ENCODE measurements at regions not wholly inside any gene's neighbourhood (a gene's known extent, or its start where the extent isn't known, plus 50 kb on each side); places are given as distances from the start of the nearest gene placed in this dataset.

- TF ChIP-seq CTCF (IDR thresholded peaks at IDR 0.05 in 2 of 3, conservative IDR thresholded peaks at IDR 0.05 in 1 of 3; ENCODE audit: control insufficient read depth in 2 of 3, extremely low read depth in 1 of 3, insufficient read depth in 1 of 3, low read depth in 3 of 3, low read length in 3 of 3), result no peak
- no peak for TF ChIP-seq MAX (IDR thresholded peaks at IDR 0.05; ENCODE audit: low read depth, low read length)
- TF ChIP-seq ZNF622 (IDR thresholded peaks at IDR 0.05), result no peak
- TF ChIP-seq ATF3 (IDR thresholded peaks at IDR 0.05; ENCODE audit: borderline replicate concordance, extremely low read depth, low read depth, low read length), result no peak
- no peak for TF ChIP-seq SIN3A (IDR thresholded peaks at IDR 0.05; ENCODE audit: low read depth, low read length)
- TF ChIP-seq MTA3 (IDR thresholded peaks at IDR 0.05; ENCODE audit: borderline replicate concordance, low read length), result no peak
- no peak for TF ChIP-seq TCF12 (IDR thresholded peaks at IDR 0.05; ENCODE audit: low read depth, low read length)
Measured at GRCh38 chr6:56862415-56863175, 92.3 kb upstream of the BEND6 start (continued).

- H3K9me3 ChIP-seq (replicated peaks; ENCODE audit: control insufficient read depth, insufficient read depth, low read length), result no peaks in the 10 kb centered on the region
- ChIA-PET SMC1A (ENCODE audit: uncharacterized antibody, unreplicated experiment) (interaction anchor here (0.8 to 5.9 kb wide), 2 partner anchors 151 to 223 kb away, joined by 4 to 23 read pairs; no protein-coding TSS in a partner anchor), RAD21 (ENCODE audit: unreplicated experiment) (interaction anchor here (1.4 to 6.2 kb wide), 3 partner anchors 9 to 94 kb away, joined by 4 to 39 read pairs (median 27); no protein-coding TSS in a partner anchor), CTCF (interaction anchor here (1.0 to 4.8 kb wide), 7 partner anchors 8 to 207 kb away, joined by 3 to 21 read pairs (median 3); no protein-coding TSS in a partner anchor), POLR2A (interaction anchor here (0.6 kb wide), 1 partner anchor 11 kb away, joined by 7 read pairs; no protein-coding TSS in a partner anchor)
- peaks cover 17% of the 10 kb centered on the region for H3K4me1 ChIP-seq (ENCODE audit: control insufficient read depth, insufficient read depth, low read length)
- H3K4me3 ChIP-seq, result no peak overlapping the region
- FAIRE-seq, result no peak
- no peaks in the 10 kb centered on the region for H4K20me1 ChIP-seq (ENCODE audit: control insufficient read depth, insufficient read depth)
- H3K79me2 ChIP-seq (ENCODE audit: control insufficient read depth, insufficient read depth, low read length), result no peaks in the 10 kb centered on the region
- intact Hi-C loops (cut with micrococcal nuclease; ENCODE audit: unreplicated experiment), result no loop called here
- in situ Hi-C loops (cut with MboI), result loop anchor here (5.0 to 10.0 kb wide), 2 partner anchors 213 to 506 kb away; no protein-coding TSS in a partner anchor
- no peak overlapping the region for H3K4me2 ChIP-seq (ENCODE audit: control insufficient read depth, insufficient read depth)
- no peak overlapping the region for H2AFZ ChIP-seq (ENCODE audit: control insufficient read depth, low read depth, low read length)
- H3K27ac ChIP-seq (ENCODE audit: control insufficient read depth, insufficient read depth), result no peak overlapping the region
- H3K9ac ChIP-seq (ENCODE audit: control insufficient read depth, insufficient read depth, low read length), result no peak overlapping the region
- no peaks in the 10 kb centered on the region for H3K27me3 ChIP-seq (replicated peaks in 1 of 2; ENCODE audit: control insufficient read depth in 2 of 2, insufficient read depth in 2 of 2, low read length in 1 of 2)
- DNase-seq (ENCODE audit: low read depth, low spot score), result no peak
- no peak for ATAC-seq
- no TSS peak for BruUV-seq (replicated peaks)
- WGBS (ENCODE audit: insufficient coverage, insufficient replicate concordance, low lambda C conversion rate, missing lambda C conversion rate), result 53% methylated on average over 4 of the region's 4 CpGs
- H3K36me3 ChIP-seq (ENCODE audit: control insufficient read depth in 2 of 2, insufficient read depth in 2 of 2, low read length in 1 of 2), result no peaks in the 10 kb centered on the region; a peak in 1 of 4 replicates
- TF ChIP-seq HDAC2 (IDR thresholded peaks at IDR 0.05), result no peak
- TF ChIP-seq GABPA (IDR thresholded peaks at IDR 0.05; ENCODE audit: low read depth), result no peak
- TF ChIP-seq EGR1 (IDR thresholded peaks at IDR 0.05; ENCODE audit: borderline replicate concordance in 1 of 2, low read depth in 2 of 2, low read length in 2 of 2), result no peak
- TF ChIP-seq IRF5 (IDR thresholded peaks at IDR 0.05; ENCODE audit: borderline replicate concordance), result no peak
- TF ChIP-seq HDGF (IDR thresholded peaks at IDR 0.05), result no peak
- no peak for TF ChIP-seq E4F1 (IDR thresholded peaks at IDR 0.05; ENCODE audit: borderline replicate concordance, partially characterized antibody)
Measured at GRCh38 chr6:56860475-56860874, 94.4 kb upstream of the BEND6 start.
